ENCODE measurements at regions not wholly inside any gene's neighbourhood (a gene's known extent, or its start where the extent isn't known, plus 50 kb on each side); places are given as distances from the start of the nearest gene placed in this dataset.

- TF ChIP-seq EZH2phosphoT487 (IDR thresholded peaks at IDR 0.05; ENCODE audit: borderline replicate concordance), result no peak
- no peak for TF ChIP-seq CTCF (conservative IDR thresholded peaks at IDR 0.05; ENCODE audit: low read length)
These were observed 140.9 kb upstream of the CYP1B1 start for GRCh38 chr2:38216886-38217285.

Data from Loucy (cell line).